DND-41 (cell line): ENCODE measurements at regions not wholly inside any gene's neighbourhood (a gene's known extent, or its start where the extent isn't known, plus 50 kb on each side); places are given as distances from the start of the nearest gene placed in this dataset.

Experiments used
- ATAC-seq: fragments of 200-7000 bp; cut with Tn5 transposase; 3 replicates; pipeline ENCODE4 v1.9.1; 2021; ENCODE audit warnings: low read depth; ENCODE audit not compliant: insufficient read depth
- DNase-seq: peaks from one replicate; pipeline ENCODE4 v3.0.0-alpha.2; 2020
- H2AFZ ChIP-seq: 2 replicates; pipeline ENCODE4 v1.6.0; 2012; ENCODE audit warnings: low read depth, low read length
- H3K27ac ChIP-seq: 2 replicates; pipeline ENCODE4 v1.5.1; 2012; ENCODE audit warnings: low read length, inconsistent platforms
- H3K27me3 ChIP-seq: fragments of 200-600 bp; sonication (generic); 2 replicates; pipeline ENCODE4 v1.6.0; 2012; ENCODE audit warnings: low read length, mild to moderate bottlenecking, inconsistent platforms; ENCODE audit not compliant: insufficient read depth, poor library complexity
- H3K36me3 ChIP-seq: 2 replicates; pipeline ENCODE4 v1.5.1; 2012; ENCODE audit warnings: low read length, inconsistent platforms; ENCODE audit not compliant: insufficient read depth
- H3K4me1 ChIP-seq: 2 replicates; pipeline ENCODE4 v1.5.1; 2012; ENCODE audit warnings: mild to moderate bottlenecking, low read length; ENCODE audit not compliant: insufficient read depth
- H3K4me2 ChIP-seq: 2 replicates; pipeline ENCODE4 v1.6.0; 2012; ENCODE audit warnings: mild to moderate bottlenecking, moderate library complexity, low read length, inconsistent platforms; ENCODE audit not compliant: insufficient read depth
- H3K4me3 ChIP-seq, 2 experiments: fragments of 200-600 bp in 1 of 2; shearing (Covaris generic) in 1 of 2; 2 replicates each; pipeline ENCODE4 v1.5.1; 2012 to 2016; ENCODE audit warnings: inconsistent platforms in 2 of 2, low read length in 2 of 2, mild to moderate bottlenecking in 2 of 2, low read depth in 1 of 2, moderate library complexity in 1 of 2
- H3K79me2 ChIP-seq: 2 replicates; pipeline ENCODE4 v1.6.0; 2012; ENCODE audit warnings: low read length, inconsistent platforms; ENCODE audit not compliant: insufficient read depth
- H3K9ac ChIP-seq: 2 replicates; pipeline ENCODE4 v1.6.0; 2012; ENCODE audit warnings: low read depth, mild to moderate bottlenecking, inconsistent platforms, low read length, moderate library complexity
- H3K9me3 ChIP-seq: 2 replicates; pipeline ENCODE4 v1.5.1; 2012; ENCODE audit warnings: low read length, moderate library complexity, mild to moderate bottlenecking, inconsistent platforms; ENCODE audit not compliant: insufficient read depth, severe bottlenecking
- H4K20me1 ChIP-seq: 2 replicates; pipeline ENCODE4 v1.6.0; 2012; ENCODE audit warnings: low read length; ENCODE audit not compliant: insufficient read depth
- CTCF ChIP-seq: IDR thresholded peaks from 2 replicates; pipeline ENCODE4 v1.5.1; 2012; ENCODE audit warnings: borderline replicate concordance, low read length, moderate library complexity, mild to moderate bottlenecking; ENCODE audit not compliant: poor library complexity, severe bottlenecking; ENCODE audit errors: extremely low read depth
- EZH2 ChIP-seq: IDR thresholded peaks from 3 replicates; pipeline ENCODE4 v1.6.1; 2012; ENCODE audit warnings: borderline replicate concordance, low read depth, mild to moderate bottlenecking, moderate library complexity, low read length, inconsistent platforms; ENCODE audit not compliant: severe bottlenecking

GRCh38 chr5:42912184-42912798 lies 100.6 kb upstream of the SELENOP start:
- Histone ChIP-seq H3K9ac (no peak overlapping the region), H2AFZ (no peak overlapping the region), H4K20me1 (no peaks in the 10 kb centered on the region), H3K9me3 (no peaks in the 10 kb centered on the region), H3K79me2 (no peaks in the 10 kb centered on the region), H3K4me3 (no peak overlapping the region), H3K4me1 (peaks cover 15% of the 10 kb centered on the region), H3K27ac (no peak overlapping the region), H3K4me2 (no peak overlapping the region), H3K36me3 (no peaks in the 10 kb centered on the region), H3K27me3 (peaks cover 7% of the 10 kb centered on the region)
- no peak for TF ChIP-seq EZH2
- TF ChIP-seq CTCF, result peak; percentile 70
- DNase-seq (peak; percentile 53), ATAC-seq (no peak)

- peak overlapping the region; percentile 68 for H3K4me2 ChIP-seq
- H3K79me2 ChIP-seq, result no peaks in the 10 kb centered on the region
- H3K4me1 ChIP-seq, result peaks cover 15% of the 10 kb centered on the region
- H4K20me1 ChIP-seq, result no peaks in the 10 kb centered on the region
- H3K27me3 ChIP-seq, result peaks cover 13% of the 10 kb centered on the region
- ATAC-seq (peak; percentile 94), DNase-seq (peak; percentile 89)
- H3K4me3 ChIP-seq, result peak overlapping the region; percentile 24 to 58; a peak in 3 of 4 replicates
- TF ChIP-seq EZH2 (peak; percentile 62), CTCF (peak; percentile 85)
- H2AFZ ChIP-seq, result peak overlapping the region; percentile 93
- no peak overlapping the region; the same call in 1 of the 2 replicates for H3K27ac ChIP-seq
- H3K36me3 ChIP-seq, result no peaks in the 10 kb centered on the region
- peak overlapping the region; percentile 46 for H3K9ac ChIP-seq
- no peaks in the 10 kb centered on the region for H3K9me3 ChIP-seq
Observed at GRCh38 chr5:42908509-42909488, 97.1 kb upstream of the SELENOP start.

- H3K4me1 ChIP-seq, result peaks cover 15% of the 10 kb centered on the region
- no peak overlapping the region; the same call in 1 of the 2 replicates for H3K27ac ChIP-seq
- H3K9ac ChIP-seq, result peak overlapping the region; percentile 46; the same call in 1 of the 2 replicates
- peak overlapping the region in 1 of 2 experiments; percentile 58; a peak in 2 of 4 replicates for H3K4me3 ChIP-seq
- H3K27me3 ChIP-seq, result peaks cover 13% of the 10 kb centered on the region
- DNase-seq (no peak), ATAC-seq (no peak)
- no peaks in the 10 kb centered on the region for H3K36me3 ChIP-seq
- H3K79me2 ChIP-seq, result no peaks in the 10 kb centered on the region
- H3K4me2 ChIP-seq, result peak overlapping the region; percentile 68
- H2AFZ ChIP-seq, result peak overlapping the region; percentile 93
- no peaks in the 10 kb centered on the region for H3K9me3 ChIP-seq
- TF ChIP-seq CTCF (no peak), EZH2 (no peak)
- no peaks in the 10 kb centered on the region for H4K20me1 ChIP-seq
Observed at GRCh38 chr5:42908086-42908485, 96.4 kb upstream of the SELENOP start.
